ENCODE measurements at regions not wholly inside any gene's neighbourhood (a gene's known extent, or its start where the extent isn't known, plus 50 kb on each side); places are given as distances from the start of the nearest gene placed in this dataset.
A peak's percentile ranks its signal among the peaks of the same experiment; 100 is the strongest.

DNA sequence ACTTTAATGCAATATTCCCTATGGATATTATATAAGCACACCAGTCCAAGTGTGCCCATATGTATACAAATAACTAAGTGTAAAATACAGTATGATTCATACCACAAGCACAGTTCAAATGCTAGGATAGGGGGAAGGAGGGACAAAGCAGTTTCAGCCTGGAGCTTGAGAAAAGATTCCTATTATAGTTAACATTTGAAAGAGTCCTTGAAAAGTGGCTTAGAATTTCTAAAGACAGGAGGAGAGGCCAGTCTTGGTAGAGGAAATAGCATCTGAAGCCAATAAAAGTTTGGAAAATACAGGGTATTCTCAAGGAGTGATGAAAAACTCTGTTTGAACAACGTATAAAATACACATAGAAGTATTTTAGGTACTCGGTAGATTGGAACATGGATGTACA, 173.4 kb upstream of the CWC22 start:
- Histone ChIP-seq H3K23ac (ENCODE audit: low read length) (no peak overlapping the region), H3K4me1 (ENCODE audit: control insufficient read depth, low read depth, low read length) (no peaks in the 10 kb centered on the region), H3K36me3 (ENCODE audit: control insufficient read depth, insufficient read depth, low read length) (no peaks in the 10 kb centered on the region), H2BK120ac (ENCODE audit: low read depth, low read length) (no peak overlapping the region), H3K4me3 (ENCODE audit: low read length) (no peak overlapping the region), H3K4me2 (ENCODE audit: low read length) (no peak overlapping the region), H3K79me1 (ENCODE audit: low read length) (no peaks in the 10 kb centered on the region), H2BK5ac (ENCODE audit: low read length) (no peak overlapping the region), H3K56ac (ENCODE audit: low read length) (no peak overlapping the region), H3K4ac (ENCODE audit: low read depth, low read length) (no peak overlapping the region), H3K27me3 (ENCODE audit: insufficient read depth, low read length, poor library complexity) (no peaks in the 10 kb centered on the region), H3K79me2 (ENCODE audit: control insufficient read depth, insufficient read depth, low read length) (no peaks in the 10 kb centered on the region), H3K9ac (ENCODE audit: low read length) (no peak overlapping the region), H2BK15ac (replicated peaks; ENCODE audit: low read depth) (no peak overlapping the region), H3K27ac (ENCODE audit: low read depth, low read length) (no peak overlapping the region), H3K18ac (ENCODE audit: low read length) (no peak overlapping the region), H2AK5ac (ENCODE audit: low read length) (no peak overlapping the region), H4K8ac (ENCODE audit: low read depth, low read length) (no peak overlapping the region), H4K5ac (ENCODE audit: low read length) (no peak overlapping the region)
- DNase-seq = no peak
- no CpG with 5 or more reads among the region's 2 CpGs for WGBS (ENCODE audit: extremely low coverage, insufficient coverage, low lambda C conversion rate)

DNA sequence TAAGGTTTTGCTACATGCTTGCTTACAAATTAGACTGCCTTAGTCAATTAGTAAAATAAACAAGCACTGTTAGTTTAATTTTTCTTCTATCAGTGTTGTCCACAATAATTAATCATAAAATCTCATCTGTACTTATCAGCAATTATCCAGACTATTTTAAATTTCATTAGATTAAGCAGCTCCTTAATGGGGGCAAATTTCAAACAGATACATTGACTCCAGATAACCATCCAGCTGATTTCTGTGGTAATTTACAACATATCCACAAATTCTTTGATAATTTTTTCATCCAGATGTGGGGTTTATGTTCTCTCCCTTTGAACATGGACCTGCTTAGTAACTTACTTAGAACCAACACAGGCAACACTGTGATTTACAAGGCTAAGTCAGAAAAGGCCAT, 170.4 kb upstream of the CWC22 start:
- no peak overlapping the region for H4K5ac ChIP-seq (ENCODE audit: low read length)
- no peak for DNase-seq
- no peak overlapping the region for H3K4me2 ChIP-seq (ENCODE audit: low read length)
- no peak overlapping the region for H3K9ac ChIP-seq (ENCODE audit: low read length)
- H3K23ac ChIP-seq (ENCODE audit: low read length) = no peak overlapping the region
- no peak overlapping the region for H3K18ac ChIP-seq (ENCODE audit: low read length)
- H3K4ac ChIP-seq (ENCODE audit: low read depth, low read length) = no peak overlapping the region
- no peak overlapping the region for H3K27ac ChIP-seq (ENCODE audit: low read depth, low read length)
- H2BK15ac ChIP-seq (replicated peaks; ENCODE audit: low read depth) = no peak overlapping the region
- H3K79me2 ChIP-seq (ENCODE audit: control insufficient read depth, insufficient read depth, low read length) = no peaks in the 10 kb centered on the region
- H2AK5ac ChIP-seq (ENCODE audit: low read length) = no peak overlapping the region
- H2BK5ac ChIP-seq (ENCODE audit: low read length) = no peak overlapping the region
- H2BK120ac ChIP-seq (ENCODE audit: low read depth, low read length) = no peak overlapping the region
- H3K27me3 ChIP-seq (ENCODE audit: insufficient read depth, low read length, poor library complexity) = no peaks in the 10 kb centered on the region
- H3K4me3 ChIP-seq (ENCODE audit: low read length) = no peak overlapping the region
- H3K36me3 ChIP-seq (ENCODE audit: control insufficient read depth, insufficient read depth, low read length) = no peaks in the 10 kb centered on the region
- H4K8ac ChIP-seq (ENCODE audit: low read depth, low read length) = no peak overlapping the region
- no peaks in the 10 kb centered on the region for H3K4me1 ChIP-seq (ENCODE audit: control insufficient read depth, low read depth, low read length)
- H3K56ac ChIP-seq (ENCODE audit: low read length) = no peak overlapping the region
- no peaks in the 10 kb centered on the region for H3K79me1 ChIP-seq (ENCODE audit: low read length)

DNA sequence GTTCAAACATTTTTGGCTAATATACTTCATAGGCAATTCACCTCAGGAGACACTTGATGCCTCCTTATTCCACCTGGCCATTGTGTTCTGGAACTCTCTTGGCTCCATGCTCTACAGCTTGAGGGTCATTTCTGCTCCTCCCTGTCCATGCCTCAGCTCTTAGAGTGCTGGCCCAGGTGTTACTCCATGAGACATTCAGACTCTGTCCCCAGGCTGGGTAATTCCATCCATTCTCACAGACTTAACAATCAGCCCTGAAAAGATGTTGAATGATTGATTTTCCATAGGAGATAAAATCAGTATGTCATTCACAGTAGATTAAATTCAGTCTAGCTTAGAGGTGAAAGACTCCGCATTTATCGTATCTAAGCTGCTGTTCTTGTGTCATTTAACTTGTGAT, 168.6 kb upstream of the CWC22 start:
- H4K8ac ChIP-seq (ENCODE audit: low read depth, low read length) = no peak overlapping the region
- H2BK15ac ChIP-seq (replicated peaks; ENCODE audit: low read depth) = no peak overlapping the region
- no peaks in the 10 kb centered on the region for H3K27me3 ChIP-seq (ENCODE audit: insufficient read depth, low read length, poor library complexity)
- no peaks in the 10 kb centered on the region for H3K79me1 ChIP-seq (ENCODE audit: low read length)
- no peak overlapping the region for H2BK5ac ChIP-seq (ENCODE audit: low read length)
- no peak overlapping the region for H3K9ac ChIP-seq (ENCODE audit: low read length)
- H3K79me2 ChIP-seq (ENCODE audit: control insufficient read depth, insufficient read depth, low read length) = no peaks in the 10 kb centered on the region
- H3K4me3 ChIP-seq (ENCODE audit: low read length) = no peak overlapping the region
- H4K5ac ChIP-seq (ENCODE audit: low read length) = no peak overlapping the region
- H2AK5ac ChIP-seq (ENCODE audit: low read length) = no peak overlapping the region
- no peak overlapping the region for H3K4me2 ChIP-seq (ENCODE audit: low read length)
- H3K27ac ChIP-seq (ENCODE audit: low read depth, low read length) = no peak overlapping the region
- H2BK120ac ChIP-seq (ENCODE audit: low read depth, low read length) = no peak overlapping the region
- H3K36me3 ChIP-seq (ENCODE audit: control insufficient read depth, insufficient read depth, low read length) = no peaks in the 10 kb centered on the region
- no peak overlapping the region for H3K23ac ChIP-seq (ENCODE audit: low read length)
- no peaks in the 10 kb centered on the region for H3K4me1 ChIP-seq (ENCODE audit: control insufficient read depth, low read depth, low read length)
- no CpG with 5 or more reads among the region's 2 CpGs for WGBS (ENCODE audit: extremely low coverage, insufficient coverage, low lambda C conversion rate)
- H3K56ac ChIP-seq (ENCODE audit: low read length) = no peak overlapping the region
- H3K4ac ChIP-seq (ENCODE audit: low read depth, low read length) = no peak overlapping the region
- DNase-seq = peak; percentile 6
- H3K18ac ChIP-seq (ENCODE audit: low read length) = no peak overlapping the region

DNA sequence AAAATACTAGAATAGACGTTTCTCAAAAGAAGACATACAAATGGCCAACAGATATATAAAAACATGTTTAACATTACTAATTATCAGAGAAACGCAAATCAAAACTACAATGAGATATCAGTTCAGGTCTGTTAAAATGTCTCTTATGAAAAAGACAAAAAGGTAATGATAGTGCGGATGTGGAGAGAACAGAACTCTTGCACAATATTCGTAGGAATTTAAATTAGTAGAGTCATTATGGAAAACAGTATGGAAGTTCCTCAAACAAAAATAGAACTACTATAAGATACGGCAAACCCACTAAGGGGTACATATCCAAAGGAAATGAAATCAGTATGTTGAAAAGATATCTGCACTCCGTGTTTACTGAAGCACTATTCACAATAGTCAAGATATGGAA, 167.5 kb upstream of the CWC22 start:
- no peak overlapping the region for H2BK120ac ChIP-seq (ENCODE audit: low read depth, low read length)
- no peak overlapping the region for H3K27ac ChIP-seq (ENCODE audit: low read depth, low read length)
- no peak overlapping the region for H3K23ac ChIP-seq (ENCODE audit: low read length)
- no peaks in the 10 kb centered on the region for H3K4me1 ChIP-seq (ENCODE audit: control insufficient read depth, low read depth, low read length)
- H2BK15ac ChIP-seq (replicated peaks; ENCODE audit: low read depth) = no peak overlapping the region
- no peak overlapping the region for H4K5ac ChIP-seq (ENCODE audit: low read length)
- H2BK5ac ChIP-seq (ENCODE audit: low read length) = no peak overlapping the region
- no peak overlapping the region for H3K4ac ChIP-seq (ENCODE audit: low read depth, low read length)
- H3K4me2 ChIP-seq (ENCODE audit: low read length) = no peak overlapping the region
- DNase-seq = no peak
- H3K27me3 ChIP-seq (ENCODE audit: insufficient read depth, low read length, poor library complexity) = no peaks in the 10 kb centered on the region
- H3K18ac ChIP-seq (ENCODE audit: low read length) = no peak overlapping the region
- no peak overlapping the region for H3K56ac ChIP-seq (ENCODE audit: low read length)
- H2AK5ac ChIP-seq (ENCODE audit: low read length) = no peak overlapping the region
- no peak overlapping the region for H3K4me3 ChIP-seq (ENCODE audit: low read length)
- WGBS (ENCODE audit: extremely low coverage, insufficient coverage, low lambda C conversion rate) = no CpG with 5 or more reads among the region's 6 CpGs
- H3K79me2 ChIP-seq (ENCODE audit: control insufficient read depth, insufficient read depth, low read length) = no peaks in the 10 kb centered on the region
- no peaks in the 10 kb centered on the region for H3K36me3 ChIP-seq (ENCODE audit: control insufficient read depth, insufficient read depth, low read length)
- H3K9ac ChIP-seq (ENCODE audit: low read length) = no peak overlapping the region
- H4K8ac ChIP-seq (ENCODE audit: low read depth, low read length) = no peak overlapping the region
- no peaks in the 10 kb centered on the region for H3K79me1 ChIP-seq (ENCODE audit: low read length)

DNA sequence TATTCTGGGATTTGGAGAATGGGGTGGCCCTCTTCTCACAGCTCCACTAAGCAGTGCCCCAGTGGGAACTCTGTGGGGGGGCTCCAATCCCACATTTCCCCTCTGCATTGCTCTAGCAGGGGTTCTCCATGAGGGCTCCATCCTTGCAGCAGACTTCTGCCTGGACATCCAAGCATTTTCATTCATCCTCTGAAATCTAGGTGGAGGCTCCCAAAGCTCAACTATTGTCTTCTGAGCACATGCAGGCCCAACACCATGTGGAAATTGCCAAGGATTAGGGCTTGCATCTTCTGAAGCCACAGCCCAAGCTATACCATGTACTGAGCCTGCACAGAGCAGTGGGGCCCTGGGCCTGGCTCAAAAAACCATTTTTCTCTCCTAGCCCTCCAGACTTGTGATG, 162.4 kb upstream of the CWC22 start:
- peak; percentile 13 for DNase-seq
- H3K56ac ChIP-seq (ENCODE audit: low read length) = no peak overlapping the region
- H2AK5ac ChIP-seq (ENCODE audit: low read length) = no peak overlapping the region
- no peaks in the 10 kb centered on the region for H3K27me3 ChIP-seq (ENCODE audit: insufficient read depth, low read length, poor library complexity)
- no peak overlapping the region for H3K27ac ChIP-seq (ENCODE audit: low read depth, low read length)
- H4K5ac ChIP-seq (ENCODE audit: low read length) = no peak overlapping the region
- no peaks in the 10 kb centered on the region for H3K79me1 ChIP-seq (ENCODE audit: low read length)
- H4K8ac ChIP-seq (ENCODE audit: low read depth, low read length) = no peak overlapping the region
- H3K4ac ChIP-seq (ENCODE audit: low read depth, low read length) = no peak overlapping the region
- H3K23ac ChIP-seq (ENCODE audit: low read length) = no peak overlapping the region
- no peaks in the 10 kb centered on the region for H3K4me1 ChIP-seq (ENCODE audit: control insufficient read depth, low read depth, low read length)
- H3K79me2 ChIP-seq (ENCODE audit: control insufficient read depth, insufficient read depth, low read length) = no peaks in the 10 kb centered on the region
- no peak overlapping the region for H2BK5ac ChIP-seq (ENCODE audit: low read length)
- no peak overlapping the region for H3K18ac ChIP-seq (ENCODE audit: low read length)
- H3K4me2 ChIP-seq (ENCODE audit: low read length) = no peak overlapping the region
- H3K4me3 ChIP-seq (ENCODE audit: low read length) = no peak overlapping the region
- no peak overlapping the region for H3K9ac ChIP-seq (ENCODE audit: low read length)
- no peak overlapping the region for H2BK15ac ChIP-seq (replicated peaks; ENCODE audit: low read depth)
- H2BK120ac ChIP-seq (ENCODE audit: low read depth, low read length) = no peak overlapping the region
- no peaks in the 10 kb centered on the region for H3K36me3 ChIP-seq (ENCODE audit: control insufficient read depth, insufficient read depth, low read length)

DNA sequence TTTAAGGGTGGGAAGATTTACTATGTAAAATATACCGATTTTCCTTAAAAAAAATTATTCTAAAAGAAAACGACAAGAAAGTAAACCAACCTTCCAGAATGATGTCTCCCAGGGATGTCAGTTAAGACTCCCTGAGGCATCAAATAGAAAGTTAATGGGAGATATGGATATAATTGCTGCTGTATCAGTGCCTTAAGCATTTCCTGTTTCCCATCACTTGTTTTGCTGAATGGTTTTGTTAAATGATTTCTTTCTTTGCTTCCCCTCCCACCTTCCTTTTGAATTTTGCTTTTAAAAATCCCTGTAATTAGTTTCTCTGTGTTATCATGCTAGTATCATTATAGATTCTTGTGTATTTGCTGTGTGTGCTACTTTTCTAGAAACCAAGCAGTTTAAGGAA, 154.3 kb upstream of the CWC22 start:
- Histone ChIP-seq H3K9ac (ENCODE audit: low read length) (no peak overlapping the region), H3K36me3 (ENCODE audit: control insufficient read depth, insufficient read depth, low read length) (no peaks in the 10 kb centered on the region), H4K5ac (ENCODE audit: low read length) (no peak overlapping the region), H2AK5ac (ENCODE audit: low read length) (no peak overlapping the region), H3K79me2 (ENCODE audit: control insufficient read depth, insufficient read depth, low read length) (no peaks in the 10 kb centered on the region), H3K27ac (ENCODE audit: low read depth, low read length) (no peak overlapping the region), H2BK5ac (ENCODE audit: low read length) (no peak overlapping the region), H2BK15ac (replicated peaks; ENCODE audit: low read depth) (no peak overlapping the region), H3K4me3 (ENCODE audit: low read length) (no peak overlapping the region), H3K27me3 (ENCODE audit: insufficient read depth, low read length, poor library complexity) (no peaks in the 10 kb centered on the region), H3K18ac (ENCODE audit: low read length) (no peak overlapping the region), H3K4me1 (ENCODE audit: control insufficient read depth, low read depth, low read length) (no peaks in the 10 kb centered on the region), H3K23ac (ENCODE audit: low read length) (no peak overlapping the region), H4K8ac (ENCODE audit: low read depth, low read length) (no peak overlapping the region), H3K56ac (ENCODE audit: low read length) (no peak overlapping the region), H3K4ac (ENCODE audit: low read depth, low read length) (no peak overlapping the region), H3K4me2 (ENCODE audit: low read length) (no peak overlapping the region), H2BK120ac (ENCODE audit: low read depth, low read length) (no peak overlapping the region), H3K79me1 (ENCODE audit: low read length) (no peaks in the 10 kb centered on the region)
- WGBS (ENCODE audit: extremely low coverage, insufficient coverage, low lambda C conversion rate) = no CpG with 5 or more reads among the region's 2 CpGs
- no peak for DNase-seq

Data from mesendoderm (in vitro differentiated cells).